Nucleus accumbens (tissue), 56 donors: ENCODE measurements at regions not wholly inside any gene's neighbourhood (a gene's known extent, or its start where the extent isn't known, plus 50 kb on each side); places are given as distances from the start of the nearest gene placed in this dataset.

Experiments
- DNase-seq, 56 donors: peaks; one replicate each; lab custom pipeline; 2025; lab: John Stamatoyannopoulos, UW

- DNase-seq = no peak
Measured at GRCh38 chr18:25409971-25410370, 58.0 kb upstream of the ZNF521 start.

GRCh38 chr18:25408293-25408692 lies 56.3 kb upstream of the ZNF521 start:
- no peak for DNase-seq
